M059J (cell line): ENCODE measurements at regions not wholly inside any gene's neighbourhood (a gene's known extent, or its start where the extent isn't known, plus 50 kb on each side); places are given as distances from the start of the nearest gene placed in this dataset.
"Not testable (repeated sequence)": the region's sequence is repeated elsewhere in the genome, so short reads cannot be mapped to it uniquely, and the experiment has no call there.

Experiments
- DNase-seq: peaks from one replicate; pipeline ENCODE4 v3.0.0-alpha.2; 2012; ENCODE audit warnings: low read depth

GRCh38 chrX:150238632-150239382 is 124.3 kb upstream of the MAMLD1 start:
- peak; percentile 15 for DNase-seq

DNA sequence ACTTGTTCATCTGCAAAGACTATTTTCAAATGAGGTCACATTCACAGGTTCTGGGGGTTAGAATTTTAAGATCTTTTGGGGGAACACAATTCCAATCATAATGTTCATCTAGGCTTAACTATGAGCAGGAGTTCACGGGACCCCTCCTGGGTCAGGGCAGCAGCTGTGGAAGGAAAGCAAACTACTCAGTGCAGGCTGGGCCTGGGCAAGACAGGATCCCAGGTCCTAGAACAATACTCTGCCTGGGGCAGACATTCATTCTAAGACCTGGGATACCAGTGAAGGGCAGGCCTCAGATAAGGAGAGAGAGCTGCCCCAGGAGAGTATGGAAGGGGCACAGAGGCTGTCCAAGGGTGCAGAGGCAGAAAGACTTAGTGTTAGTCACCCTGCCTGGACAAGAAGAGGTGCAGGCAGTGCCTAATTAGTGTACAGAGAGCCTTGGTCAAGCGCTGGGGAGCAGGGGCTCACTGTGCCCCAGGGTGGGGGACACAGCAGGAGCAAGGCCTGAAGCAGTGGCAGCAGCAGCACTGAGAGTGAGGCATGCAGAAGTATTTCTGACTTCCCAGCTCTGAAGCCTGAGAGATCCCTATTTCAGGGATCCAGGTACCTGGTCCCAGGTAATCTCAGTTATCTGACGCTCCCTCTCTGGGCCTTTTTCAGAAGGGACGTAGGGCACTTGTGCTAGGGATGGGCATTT is 123.0 kb upstream of the MAMLD1 start:
- no peak for DNase-seq

- DNase-seq, result no peak
These were observed 122.5 kb upstream of the MAMLD1 start for GRCh38 chrX:150240643-150240970.

DNA sequence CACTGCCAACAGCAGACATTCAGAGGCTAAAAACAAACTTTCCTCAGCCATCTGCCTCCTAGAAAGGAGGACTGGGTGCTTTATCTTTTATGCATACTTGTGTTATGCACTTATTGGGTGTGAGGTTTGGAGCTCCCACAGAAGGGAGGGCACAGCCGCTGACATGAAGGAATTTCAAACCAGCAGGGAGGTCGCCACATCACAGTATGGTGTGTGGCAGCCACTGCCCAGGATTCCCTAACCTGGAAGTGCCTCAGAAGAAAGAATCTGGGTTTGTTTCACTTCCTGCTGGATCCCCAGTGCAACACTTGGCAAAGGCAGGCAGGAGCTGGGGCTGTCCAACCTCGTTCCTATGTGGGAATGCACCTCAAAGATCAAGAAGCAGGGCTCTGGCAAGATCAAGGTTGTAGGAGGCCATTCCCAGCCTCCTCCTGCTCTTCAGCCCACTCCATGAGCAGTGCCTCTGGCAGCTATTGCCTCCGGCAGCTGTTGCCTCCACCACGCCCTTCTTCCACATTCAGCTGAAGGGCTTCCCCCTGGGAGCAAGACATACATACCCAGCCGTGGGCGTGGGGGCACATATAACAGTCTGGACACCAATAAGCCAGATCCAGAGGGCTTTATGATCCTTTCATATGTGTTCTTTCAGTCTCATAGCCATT is 109.0 kb upstream of the MAMLD1 start:
- no peak for DNase-seq

DNA sequence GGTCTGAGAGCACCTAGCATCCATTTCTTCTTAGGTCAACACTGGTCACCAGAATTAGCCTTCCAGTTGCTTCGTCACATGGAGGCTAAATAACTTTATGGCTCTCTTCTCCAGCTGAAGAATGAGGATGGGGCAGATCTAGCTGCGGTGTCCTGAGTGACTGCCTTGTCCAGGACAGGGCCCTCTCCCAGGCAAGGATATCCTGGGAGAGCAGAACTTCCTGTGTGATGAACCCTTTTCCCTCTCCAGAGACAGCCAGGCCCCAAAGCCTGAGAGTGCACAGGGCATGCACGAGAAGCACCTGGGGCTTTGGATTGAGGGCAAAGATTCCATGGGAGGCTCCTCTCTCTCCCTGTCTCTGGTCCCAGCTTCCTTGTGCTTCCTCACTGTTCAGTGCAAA is 108.2 kb upstream of the MAMLD1 start:
- no peak for DNase-seq

GRCh38 chrX:150255441-150256296 is 107.4 kb upstream of the MAMLD1 start:
- DNase-seq, result no peak

DNA sequence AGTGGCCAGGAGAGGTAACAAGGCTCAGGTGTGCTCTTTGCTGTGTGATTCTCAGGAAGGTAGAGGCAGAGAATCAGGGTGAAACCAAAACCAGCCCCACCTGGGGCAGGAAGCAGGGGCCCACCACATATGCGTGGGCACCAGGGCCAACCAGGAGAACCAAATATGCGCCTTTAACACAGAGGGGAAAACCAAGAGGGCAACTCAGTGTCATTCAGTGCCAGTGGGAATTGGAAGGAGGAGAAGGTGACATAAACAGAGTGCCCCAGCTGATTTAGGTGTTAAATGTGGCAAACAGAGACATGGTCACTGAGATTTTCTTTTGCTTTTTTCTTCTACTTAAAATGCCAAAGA is 106.8 kb upstream of the MAMLD1 start:
- no peak for DNase-seq

GRCh38 chrX:150257353-150258175 is 105.6 kb upstream of the MAMLD1 start:
- no peak for DNase-seq

DNA sequence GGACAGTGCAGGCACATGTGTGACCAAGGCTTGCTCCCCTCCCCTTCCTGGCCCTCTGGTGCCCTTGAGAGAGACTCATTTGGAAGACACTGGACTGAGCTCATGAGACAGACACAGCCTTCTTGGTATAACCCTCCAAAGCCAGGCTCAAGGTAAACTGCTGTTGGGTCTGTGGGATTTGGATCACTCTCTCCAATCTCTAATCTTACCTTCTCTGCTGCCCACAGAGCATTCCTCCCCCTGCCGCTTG is 105.0 kb upstream of the MAMLD1 start:
- no peak for DNase-seq

DNA sequence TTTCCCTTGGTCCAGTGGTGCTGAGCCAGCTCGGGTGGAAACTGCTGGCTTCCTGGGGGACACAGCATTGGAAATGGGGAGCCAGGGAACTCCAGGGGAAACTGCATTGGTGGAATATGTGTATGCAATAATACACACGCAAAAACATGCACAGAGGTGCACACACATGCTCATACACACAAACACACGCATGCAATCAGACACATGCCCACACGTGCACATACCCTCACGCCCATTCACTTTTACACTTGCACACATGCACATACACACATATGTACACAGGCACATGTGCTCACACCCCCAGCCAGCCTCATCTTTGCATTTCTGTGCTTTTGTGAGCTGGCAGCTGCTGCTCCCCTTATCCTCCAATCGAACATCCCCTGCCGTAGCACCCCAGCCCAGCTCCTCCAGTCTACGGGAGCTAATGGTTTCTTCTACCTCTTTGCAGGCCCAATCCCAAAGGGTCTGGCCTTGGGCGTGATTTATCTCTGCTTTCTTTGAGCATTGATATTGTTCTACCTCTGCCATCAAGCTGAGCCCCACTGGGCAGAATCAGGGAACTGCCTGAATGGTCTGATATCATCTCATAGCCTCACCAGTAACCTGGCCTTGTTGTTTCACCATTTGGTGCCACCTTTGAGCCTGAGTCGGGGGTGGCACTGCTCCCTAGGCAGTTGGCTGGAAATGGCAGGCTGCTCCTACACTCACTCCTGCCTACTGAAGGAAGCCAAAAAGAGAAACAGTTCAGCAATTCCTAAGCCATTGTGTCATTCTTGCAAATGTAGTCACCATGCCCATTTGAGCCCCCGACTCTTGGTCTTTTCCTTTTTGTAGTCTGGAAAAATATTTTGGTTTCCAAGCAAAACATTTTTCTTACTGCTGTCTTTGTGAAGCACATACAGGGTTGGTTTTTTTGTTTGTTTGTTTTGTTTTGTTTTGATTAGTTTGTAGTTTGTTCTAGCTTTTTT is 104.4 kb upstream of the MAMLD1 start:
- DNase-seq, result peak; percentile 66

- DNase-seq, result no peak
These were observed 100.7 kb upstream of the MAMLD1 start for GRCh38 chrX:150262456-150262855.

- DNase-seq, result no peak
These were observed 94.2 kb upstream of the MAMLD1 start for GRCh38 chrX:150268839-150269355.

DNA sequence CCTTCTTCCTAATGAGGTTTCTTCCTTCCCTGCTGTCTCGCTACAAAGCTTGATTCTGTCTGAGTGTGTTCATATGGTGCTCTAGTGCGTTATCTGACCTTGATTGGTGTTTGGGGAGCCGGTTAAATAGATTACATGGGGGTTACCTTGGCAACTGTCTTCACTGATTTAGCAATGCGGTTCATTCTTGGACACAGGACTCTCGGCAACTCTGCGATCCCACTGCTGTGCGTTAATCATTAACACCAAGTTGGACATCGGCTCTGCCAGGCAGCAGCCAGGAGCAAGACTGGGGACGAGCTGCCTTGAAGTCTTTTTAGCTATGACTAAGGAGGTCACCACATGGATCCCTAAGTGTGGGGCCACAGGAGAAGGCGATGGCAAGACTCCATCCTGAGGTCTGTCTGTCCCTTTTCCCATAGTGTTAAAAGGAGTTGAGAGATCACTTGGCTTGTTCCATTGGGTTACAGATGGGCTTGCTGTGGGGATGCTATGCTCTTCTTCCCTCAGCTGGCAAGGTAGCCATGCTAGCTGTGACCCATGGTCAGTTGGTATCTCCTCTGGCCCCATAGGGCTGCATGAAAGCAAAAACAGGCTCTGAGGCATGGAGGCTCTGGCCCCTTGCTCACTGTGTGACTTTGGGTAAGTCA is 93.4 kb upstream of the MAMLD1 start:
- no peak for DNase-seq

- no peak for DNase-seq
These were observed 92.5 kb upstream of the MAMLD1 start for GRCh38 chrX:150270622-150271021.

- not testable (repeated sequence) for DNase-seq
These were observed 89.4 kb upstream of the MAMLD1 start for GRCh38 chrX:150273575-150274294.

- no peak for DNase-seq
These were observed 80.2 kb upstream of the MAMLD1 start for GRCh38 chrX:150282953-150283352.

- DNase-seq, result peak; percentile 63
These were observed 72.1 kb upstream of the MAMLD1 start for GRCh38 chrX:150291014-150291413.

DNA sequence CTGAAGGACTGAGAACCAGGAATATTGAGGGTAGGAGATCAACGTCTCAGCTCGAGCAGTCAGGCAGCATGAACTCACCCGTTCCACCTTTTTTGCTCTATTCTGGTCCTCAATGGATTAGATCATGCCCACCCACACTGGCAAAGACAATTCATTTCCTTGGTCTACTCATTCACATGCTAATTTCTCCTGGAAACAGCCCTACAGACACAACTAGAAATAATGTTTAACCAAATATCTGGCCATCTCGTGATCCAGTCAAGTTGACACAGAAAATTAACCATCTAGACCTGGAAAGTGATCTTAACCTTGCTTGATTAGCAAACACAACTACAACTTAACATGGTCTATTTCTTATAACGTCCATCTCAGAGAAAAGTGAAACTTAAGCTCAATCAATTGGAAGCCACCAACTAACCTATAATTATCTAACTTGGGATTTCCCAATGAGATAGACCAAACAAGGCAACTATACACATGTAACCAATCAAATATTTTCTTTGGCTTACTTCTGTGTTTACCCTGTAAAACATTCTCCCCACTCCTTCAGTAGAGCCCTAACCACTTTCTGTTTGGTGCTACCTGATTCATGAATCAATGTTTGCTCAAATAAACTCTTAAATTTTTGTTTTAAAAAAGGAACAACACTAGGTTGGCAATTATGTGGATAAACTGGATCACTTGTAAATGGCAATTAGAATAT is 69.7 kb upstream of the MAMLD1 start:
- no peak for DNase-seq
